BJ (cell line): ENCODE measurements at regions not wholly inside any gene's neighbourhood (a gene's known extent, or its start where the extent isn't known, plus 50 kb on each side); places are given as distances from the start of the nearest gene placed in this dataset.
A peak's percentile ranks its signal among the peaks of the same experiment; 100 is the strongest.

Experiments
- CTCF ChIA-PET: fragments of 350-600 bp; formaldehyde crosslinking; extraction: SDS; loops from one replicate; lab custom pipeline; 2021; ENCODE audit warnings: antibody characterized with exemption, inconsistent platforms; lab: Yijun Ruan, JAX
- POLR2A ChIA-PET: fragments of 300-600 bp; sonication (Branson Sonifier 250); formaldehyde crosslinking; extraction: SDS; loops from one replicate; lab custom pipeline; 2021; ENCODE audit warnings: antibody characterized with exemption; lab: Charles Lee
- DNase-seq: peaks from one replicate; pipeline ENCODE4 v3.0.0-alpha.2; 2011; ENCODE audit warnings: low read depth
- H3K27me3 ChIP-seq: 2 replicates; pipeline ENCODE4 v1.6.0; 2011; ENCODE audit warnings: low read length; ENCODE audit not compliant: control insufficient read depth, insufficient read depth
- H3K36me3 ChIP-seq: 2 replicates; pipeline ENCODE4 v1.5.1; 2011; ENCODE audit warnings: low read length; ENCODE audit not compliant: control insufficient read depth, insufficient read depth
- H3K4me3 ChIP-seq: 2 replicates; pipeline ENCODE4 v1.5.1; 2011; ENCODE audit warnings: low read depth, mild to moderate bottlenecking, control low read depth, low read length
- CTCF ChIP-seq: IDR thresholded peaks from 2 replicates; pipeline ENCODE4 v1.5.1; 2011; ENCODE audit warnings: low read depth, mild to moderate bottlenecking, control low read depth, inconsistent platforms, low read length, moderate library complexity; ENCODE audit not compliant: insufficient read depth

GRCh38 chr3:115239717-115240116 is 92.6 kb upstream of the ZBTB20 start:
- DNase-seq: peak; percentile 92
- H3K4me3 ChIP-seq: peak overlapping the region; percentile 14; the same call in 1 of the 2 replicates
- ChIA-PET CTCF (interaction anchor here (0.7 kb wide), 1 partner anchor 12 kb away, joined by 3 read pairs; no protein-coding TSS in a partner anchor), POLR2A (no interaction called here)
- H3K36me3 ChIP-seq: no peaks in the 10 kb centered on the region
- TF ChIP-seq CTCF: no peak
- no peaks in the 10 kb centered on the region for H3K27me3 ChIP-seq

- DNase-seq: no peak
- CTCF ChIA-PET: no interaction called here
- no peak for TF ChIP-seq CTCF
- Histone ChIP-seq H3K27me3 (no peaks in the 10 kb centered on the region), H3K4me3 (no peak overlapping the region), H3K36me3 (no peaks in the 10 kb centered on the region)
- POLR2A ChIA-PET: no interaction called here
Measured at GRCh38 chr3:115244350-115244749, 97.3 kb upstream of the ZBTB20 start.

- ChIA-PET CTCF (no interaction called here), POLR2A (no interaction called here)
- Histone ChIP-seq H3K4me3 (no peak overlapping the region), H3K27me3 (no peaks in the 10 kb centered on the region), H3K36me3 (no peaks in the 10 kb centered on the region)
- DNase-seq: no peak
- no peak for TF ChIP-seq CTCF
Measured at GRCh38 chr3:115245438-115245837, 98.3 kb upstream of the ZBTB20 start.

GRCh38 chr3:115245899-115246298 is 98.8 kb upstream of the ZBTB20 start:
- CTCF ChIA-PET: interaction anchor here (1.1 to 1.2 kb wide), 2 partner anchors 13 to 191 kb away, joined by 3 to 4 read pairs; no protein-coding TSS in a partner anchor

GRCh38 chr3:115246461-115247020 is 99.5 kb upstream of the ZBTB20 start:
- DNase-seq: no peak
- Histone ChIP-seq H3K36me3 (no peaks in the 10 kb centered on the region), H3K27me3 (no peaks in the 10 kb centered on the region), H3K4me3 (no peak overlapping the region)
- ChIA-PET POLR2A (interaction anchor here (0.7 kb wide), 1 partner anchor 578 kb away, joined by 3 read pairs; no protein-coding TSS in a partner anchor), CTCF (interaction anchor here (1.1 to 1.2 kb wide), 2 partner anchors 12 to 190 kb away, joined by 3 to 4 read pairs; no protein-coding TSS in a partner anchor)
- no peak for TF ChIP-seq CTCF

More at GRCh38 chr3:115245899-115246298, 98.8 kb upstream of the ZBTB20 start:
- TF ChIP-seq CTCF: no peak
- Histone ChIP-seq H3K4me3 (no peak overlapping the region), H3K36me3 (no peaks in the 10 kb centered on the region), H3K27me3 (no peaks in the 10 kb centered on the region)
- DNase-seq: no peak
- POLR2A ChIA-PET: no interaction called here
